HG02970 (cell line): ENCODE measurements at regions not wholly inside any gene's neighbourhood (a gene's known extent, or its start where the extent isn't known, plus 50 kb on each side); places are given as distances from the start of the nearest gene placed in this dataset.

ENCODE experiments used
- ATAC-seq: cut with Tn5 transposase; IDR thresholded peaks from one replicate; pipeline ENCODE4 v1.9.1; 2021; ENCODE audit warnings: mild to moderate bottlenecking, moderate library complexity, moderate number of reproducible peaks; ENCODE audit not compliant: unreplicated experiment, low FRiP score

- no peak for ATAC-seq
Measured at GRCh38 chr11:28529540-28530410, 421.6 kb downstream of the METTL15 start.

- no peak for ATAC-seq
Measured at GRCh38 chr11:28529046-28529445, 420.9 kb downstream of the METTL15 start.

DNA sequence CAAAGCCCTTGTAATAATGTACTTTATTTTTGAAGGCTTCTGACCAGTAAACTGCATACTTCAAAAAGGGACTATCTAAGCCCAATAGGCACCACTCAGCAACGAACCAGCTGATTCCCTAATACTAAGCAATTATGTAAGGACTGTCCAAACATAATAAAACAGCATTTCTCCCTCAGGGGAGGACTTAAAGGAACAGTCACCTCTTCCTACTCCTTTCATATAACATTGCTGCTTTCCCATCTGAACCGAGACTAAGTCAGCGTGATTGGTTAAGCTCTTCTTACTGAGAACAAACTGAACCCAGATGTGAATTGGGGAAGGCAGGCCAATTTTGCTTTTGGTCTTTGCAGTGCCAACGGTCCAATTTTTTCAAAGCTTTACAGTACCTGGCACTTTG lies 420.0 kb downstream of the METTL15 start:
- ATAC-seq, result no peak

DNA sequence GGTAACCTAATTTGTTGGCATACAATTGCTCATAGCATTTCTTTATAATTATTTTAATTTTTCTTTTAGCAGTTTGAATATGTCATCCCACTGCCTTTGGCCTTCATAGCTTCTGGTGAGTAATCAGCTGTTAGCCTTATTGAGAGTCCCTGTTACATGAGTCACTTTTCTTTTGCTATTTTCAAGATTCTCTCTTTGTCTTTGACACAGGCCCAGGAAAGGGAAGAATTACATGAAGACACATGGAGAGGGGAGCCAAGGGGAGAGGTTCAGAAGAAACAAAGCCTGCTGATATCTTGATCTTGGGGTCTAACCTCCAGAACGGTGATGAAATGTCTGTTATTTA lies 418.2 kb downstream of the METTL15 start:
- ATAC-seq, result no peak

DNA sequence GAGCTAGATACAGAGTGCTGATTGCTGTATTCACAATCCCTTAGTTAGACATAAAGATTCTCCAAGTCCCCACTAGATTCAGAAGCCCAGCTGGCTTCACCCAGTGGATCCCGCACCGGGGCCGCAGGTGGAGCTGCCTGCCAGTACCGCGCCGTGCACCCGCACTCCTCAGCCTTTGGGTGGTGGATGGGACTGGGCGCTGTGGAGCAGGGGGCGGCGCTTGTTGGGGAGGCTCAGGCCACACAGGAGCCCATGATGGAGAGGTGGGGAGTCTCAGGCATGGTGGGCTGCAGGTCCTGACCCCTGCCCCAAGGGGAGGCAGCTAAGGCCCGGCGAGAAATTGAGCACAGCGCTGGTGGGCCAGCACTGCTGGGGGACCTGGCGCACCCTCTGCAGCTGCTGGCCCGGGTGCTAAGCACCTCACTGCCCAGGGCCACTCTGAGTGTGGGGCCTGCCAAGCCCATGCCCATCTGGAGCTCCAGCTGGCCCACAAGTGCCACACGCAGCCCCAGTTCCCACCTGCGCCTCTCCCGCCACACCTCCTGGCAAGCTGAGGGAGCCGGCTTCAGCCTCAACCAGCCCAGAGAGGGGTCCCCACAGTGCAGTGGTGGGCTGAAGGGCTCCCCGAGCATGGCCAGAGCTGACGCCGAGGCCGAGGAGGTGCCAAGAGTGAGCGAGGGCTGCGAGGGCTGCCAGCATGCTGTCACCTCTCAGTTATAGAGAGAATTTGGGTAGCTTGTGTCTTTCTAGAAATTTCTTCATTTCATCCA lies 417.6 kb downstream of the METTL15 start:
- ATAC-seq, result no peak

DNA sequence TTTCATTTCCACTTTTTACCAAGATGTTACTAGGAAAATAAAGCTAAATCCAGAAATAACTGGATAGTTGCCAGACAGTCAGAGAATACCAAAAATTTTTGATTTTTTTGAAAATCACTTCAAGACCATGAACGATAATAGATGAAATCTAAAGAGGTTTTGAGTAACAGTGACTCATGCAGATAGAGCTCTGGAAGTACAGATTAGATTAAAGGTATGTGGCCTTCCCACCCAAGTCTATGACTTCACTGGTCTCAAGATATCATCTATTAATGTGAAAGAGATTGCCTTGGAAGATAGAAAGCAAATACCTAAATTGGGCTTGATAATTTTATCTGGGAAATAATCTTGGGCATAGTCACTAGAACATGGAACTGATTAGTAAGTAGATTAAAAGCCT lies 415.9 kb downstream of the METTL15 start:
- no peak for ATAC-seq

DNA sequence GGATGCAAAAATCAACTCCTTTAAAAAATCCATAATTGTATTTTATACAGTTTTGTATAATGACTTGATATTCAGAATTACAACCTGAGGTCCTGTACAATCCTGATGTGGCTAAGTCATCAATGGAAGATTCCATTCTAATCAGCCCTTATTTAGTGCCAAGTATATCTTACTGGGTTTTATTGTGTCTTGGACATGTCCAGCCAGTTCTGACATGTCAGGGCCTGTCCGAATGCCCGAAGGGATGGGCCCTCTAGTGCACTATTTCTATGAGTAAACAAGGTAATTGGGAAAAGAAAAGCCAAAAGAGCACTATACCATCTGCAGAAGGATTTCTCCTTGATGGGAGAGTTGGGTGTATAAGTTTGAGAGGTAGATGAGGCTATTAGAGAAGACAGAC lies 412.9 kb downstream of the METTL15 start:
- no peak for ATAC-seq

DNA sequence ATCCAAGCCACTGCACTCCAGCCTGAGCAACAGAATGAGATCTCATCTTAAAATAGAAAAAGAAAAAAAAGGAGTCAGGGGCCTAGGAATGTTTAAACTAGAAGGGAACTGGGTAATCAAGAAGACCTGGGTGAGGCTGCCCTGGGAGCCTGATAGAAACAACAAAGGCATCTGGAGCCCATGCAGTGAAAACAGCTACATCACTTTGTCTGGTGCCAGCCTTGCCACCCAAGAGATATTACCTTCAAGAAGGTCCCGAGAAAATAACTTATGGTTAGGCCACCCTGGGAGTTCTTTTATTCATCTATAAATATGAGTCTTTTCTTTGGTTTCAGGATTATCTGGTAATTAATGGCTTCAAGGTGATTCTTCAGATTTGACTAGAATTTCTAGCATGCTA lies 412.1 kb downstream of the METTL15 start:
- no peak for ATAC-seq

DNA sequence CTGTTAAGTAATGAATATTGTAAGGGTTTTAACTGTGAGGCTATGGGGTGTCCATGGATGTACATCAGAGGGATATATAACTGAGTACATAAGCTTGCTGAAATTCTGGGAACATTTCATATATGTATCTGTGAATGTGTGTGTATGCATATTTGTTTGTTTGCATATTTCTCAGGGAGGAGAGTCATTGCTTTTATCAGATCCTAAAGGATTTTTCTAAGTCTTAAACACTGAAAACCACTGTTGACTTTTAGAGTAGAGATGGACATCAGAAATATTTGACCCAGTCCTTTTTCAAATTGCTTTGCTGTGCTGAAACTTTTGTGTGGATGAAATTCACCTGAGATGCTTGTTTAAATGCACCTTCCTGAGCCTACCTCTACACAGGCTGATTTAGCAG lies 410.6 kb downstream of the METTL15 start:
- ATAC-seq, result no peak

- no peak for ATAC-seq
Measured at GRCh38 chr11:28517621-28518020, 409.4 kb downstream of the METTL15 start.

DNA sequence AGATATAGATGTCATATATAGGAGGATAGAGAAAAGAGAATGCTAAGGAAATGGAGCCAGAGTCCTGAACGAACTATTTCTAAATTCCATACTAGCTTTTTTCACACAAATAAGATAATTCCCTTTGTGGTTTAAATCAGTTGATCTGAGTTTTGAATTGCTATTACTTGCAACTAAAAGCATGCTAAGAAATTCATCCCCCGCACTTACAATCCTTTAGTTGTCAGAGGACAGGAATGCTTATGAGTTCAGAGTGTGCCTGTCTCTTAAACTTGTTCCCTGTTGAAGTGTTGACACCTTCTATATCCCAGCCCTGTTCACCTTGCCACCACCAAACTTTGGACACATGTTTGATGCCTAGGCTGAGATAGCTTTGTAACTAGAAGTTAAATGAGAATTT lies 406.2 kb downstream of the METTL15 start:
- ATAC-seq, result no peak

DNA sequence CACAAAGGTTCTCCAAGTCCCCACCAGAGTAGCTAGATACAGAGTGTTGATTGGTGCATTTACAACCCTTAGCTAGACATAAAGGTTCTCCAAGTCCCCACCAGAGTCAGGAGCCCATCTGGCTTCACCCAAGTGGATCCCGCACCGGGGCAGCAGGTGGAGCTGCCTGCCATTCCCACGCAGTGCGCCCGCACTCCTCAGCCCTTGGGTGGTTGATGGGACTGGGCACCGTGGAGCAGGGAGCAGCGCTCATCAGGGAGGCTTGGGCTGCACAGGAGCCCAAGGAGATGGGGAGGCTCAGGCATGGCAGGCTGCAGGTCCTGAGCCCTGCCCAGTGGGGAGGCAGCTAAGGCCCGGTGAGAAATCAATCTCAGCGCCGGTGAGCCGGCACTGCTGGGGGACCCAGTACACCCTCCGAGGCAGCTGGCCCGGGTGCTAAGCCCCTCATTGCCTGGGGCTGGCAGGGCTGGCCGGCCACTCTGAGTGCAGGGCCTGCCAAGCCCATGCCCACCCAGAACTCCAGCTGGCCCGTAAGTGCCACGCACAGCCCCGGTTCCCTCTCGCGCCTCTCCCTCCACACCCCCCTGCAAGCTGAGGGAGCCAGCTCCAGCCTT lies 404.1 kb downstream of the METTL15 start:
- ATAC-seq, result no peak

DNA sequence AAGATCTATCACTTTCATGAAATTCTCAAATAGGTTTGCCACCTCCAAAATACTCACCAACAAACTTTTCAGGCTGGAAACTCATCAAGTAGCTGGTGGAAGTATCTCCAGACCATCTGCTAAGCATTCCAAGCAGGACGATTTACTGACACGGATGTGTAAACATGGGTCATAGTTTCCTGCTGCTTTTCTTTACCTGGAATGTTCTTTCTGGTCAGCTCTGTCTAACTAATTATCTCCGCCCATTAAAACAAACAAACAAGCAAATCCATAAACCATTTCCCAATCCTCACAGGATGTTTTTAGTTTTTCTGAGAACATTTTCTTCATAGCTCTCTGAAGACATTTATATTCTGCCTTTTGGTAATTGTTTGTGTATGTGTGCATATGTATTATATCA lies 397.0 kb downstream of the METTL15 start:
- ATAC-seq, result no peak

DNA sequence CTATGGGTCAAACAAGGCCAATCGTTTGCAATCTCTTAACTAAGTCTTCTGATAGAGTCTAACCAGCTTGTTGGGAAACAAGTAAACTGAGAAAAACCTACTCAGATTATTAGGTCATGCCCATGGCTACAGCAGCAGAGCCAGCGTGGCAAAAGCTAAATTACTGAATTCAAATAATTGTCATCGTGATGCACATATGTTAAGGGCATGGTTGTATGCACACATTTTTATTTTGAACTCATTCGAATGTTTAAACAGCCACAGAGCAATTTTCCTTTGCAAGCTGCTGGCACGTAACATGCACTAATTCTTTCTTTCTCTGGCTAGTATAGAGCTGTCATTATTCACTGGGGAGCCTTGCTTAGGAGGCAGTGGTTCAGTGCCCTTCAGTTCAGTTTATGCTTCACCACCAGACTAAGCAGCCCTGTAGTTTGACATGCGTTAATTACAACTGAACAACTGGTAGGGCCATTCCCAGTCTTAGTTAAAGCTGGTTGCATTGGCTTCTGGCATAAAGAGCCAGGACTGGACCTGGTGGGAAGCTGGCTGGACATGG lies 396.4 kb downstream of the METTL15 start:
- no peak for ATAC-seq

- no peak for ATAC-seq
Measured at GRCh38 chr11:28495333-28495732, 387.1 kb downstream of the METTL15 start.

DNA sequence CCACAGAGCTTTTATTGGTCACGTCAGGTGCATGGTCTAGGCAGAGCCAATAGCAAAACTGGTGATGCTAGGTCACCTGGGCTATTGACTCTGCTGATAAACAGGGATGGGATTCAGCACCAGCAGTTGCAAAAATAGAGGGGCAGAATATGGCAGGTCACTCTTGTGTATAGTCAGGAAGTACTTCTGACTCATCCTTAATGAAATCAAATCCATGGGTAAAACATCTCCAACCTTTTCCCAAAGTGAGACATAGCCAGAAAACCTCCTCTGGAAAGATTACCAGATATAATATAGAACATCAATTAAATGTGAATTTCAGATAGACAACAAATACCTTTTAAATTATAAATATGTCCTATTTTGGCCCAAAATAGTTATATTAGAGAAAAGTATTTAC lies 383.2 kb downstream of the METTL15 start:
- no peak for ATAC-seq

- no peak for ATAC-seq
Measured at GRCh38 chr11:28490773-28491382, 382.7 kb downstream of the METTL15 start.

GRCh38 chr11:28488336-28488735 lies 380.1 kb downstream of the METTL15 start:
- ATAC-seq, result no peak

GRCh38 chr11:28483072-28483867 lies 375.1 kb downstream of the METTL15 start:
- ATAC-seq, result no peak

DNA sequence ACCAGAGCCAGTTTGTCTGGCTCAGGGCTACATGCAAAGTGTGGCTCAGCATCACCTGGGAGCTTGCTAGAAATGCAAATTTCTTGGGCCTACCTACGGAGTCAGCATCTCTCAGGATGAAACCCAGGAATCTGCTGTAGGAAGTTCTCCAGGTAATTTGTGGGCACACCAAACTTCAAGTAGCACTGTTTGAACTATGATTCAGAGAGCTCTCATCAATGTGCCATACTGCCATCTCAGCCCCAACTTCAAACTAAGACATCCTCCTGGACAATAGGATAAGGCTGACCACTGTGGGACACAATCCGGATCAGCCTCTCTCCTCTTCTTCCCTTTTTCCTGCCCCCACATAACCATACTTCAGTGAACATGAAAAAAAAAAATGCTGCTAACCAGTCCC lies 374.5 kb downstream of the METTL15 start:
- no peak for ATAC-seq
